Bronchial epithelial cell (primary cell): ENCODE measurements at regions not wholly inside any gene's neighbourhood (a gene's known extent, or its start where the extent isn't known, plus 50 kb on each side); places are given as distances from the start of the nearest gene placed in this dataset.

Experiments used
- DNase-seq: peaks from one replicate; pipeline ENCODE4 v3.0.0-alpha.2; 2010; ENCODE audit warnings: low read depth
- FAIRE-seq: peaks from 2 replicates; lab custom pipeline; 2011; peaks lifted over from hg19 to GRCh38; lab: Jason Lieb, UNC
- H3K27me3 ChIP-seq: 2 replicates; pipeline ENCODE4 v1.5.1; 2011; ENCODE audit warnings: low read length; ENCODE audit not compliant: control insufficient read depth, insufficient read depth
- H3K36me3 ChIP-seq: 2 replicates; pipeline ENCODE4 v1.5.1; 2011; ENCODE audit warnings: low read length; ENCODE audit not compliant: control insufficient read depth, insufficient read depth
- H3K4me3 ChIP-seq: 2 replicates; pipeline ENCODE4 v1.5.1; 2011; ENCODE audit warnings: mild to moderate bottlenecking, low read depth, low read length, control low read depth
- CTCF ChIP-seq: IDR thresholded peaks from 2 replicates; pipeline ENCODE4 v1.5.1; 2011; ENCODE audit warnings: mild to moderate bottlenecking, moderate library complexity, low read length, control low read depth, inconsistent platforms; ENCODE audit not compliant: insufficient read depth, severe bottlenecking

- no peak overlapping the region for H3K4me3 ChIP-seq
- FAIRE-seq (no peak), DNase-seq (no peak)
- H3K27me3 ChIP-seq = no peaks in the 10 kb centered on the region
- H3K36me3 ChIP-seq = no peaks in the 10 kb centered on the region
- no peak for TF ChIP-seq CTCF
Observed at GRCh38 chr6:92024110-92024509, 1395.2 kb downstream of the EPHA7 start.

GRCh38 chr6:92023410-92023966 lies 1395.9 kb downstream of the EPHA7 start:
- FAIRE-seq = no peak
- Histone ChIP-seq H3K36me3 (no peaks in the 10 kb centered on the region), H3K4me3 (no peak overlapping the region), H3K27me3 (no peaks in the 10 kb centered on the region)
- no peak for DNase-seq
- TF ChIP-seq CTCF = no peak

- DNase-seq (no peak), FAIRE-seq (no peak)
- no peaks in the 10 kb centered on the region for H3K36me3 ChIP-seq
- H3K27me3 ChIP-seq = no peaks in the 10 kb centered on the region
- no peak overlapping the region for H3K4me3 ChIP-seq
- TF ChIP-seq CTCF = no peak
Observed at GRCh38 chr6:92011681-92012245, 1407.6 kb downstream of the EPHA7 start.

GRCh38 chr6:92008757-92009502 lies 1410.4 kb downstream of the EPHA7 start:
- Histone ChIP-seq H3K36me3 (no peaks in the 10 kb centered on the region), H3K4me3 (no peak overlapping the region), H3K27me3 (no peaks in the 10 kb centered on the region)
- FAIRE-seq = no peak
- DNase-seq = no peak
- TF ChIP-seq CTCF = no peak

GRCh38 chr6:92000112-92000511 lies 1413.2 kb upstream of the MAP3K7 start:
- DNase-seq (no peak), FAIRE-seq (no peak)
- Histone ChIP-seq H3K4me3 (no peak overlapping the region), H3K27me3 (no peaks in the 10 kb centered on the region), H3K36me3 (no peaks in the 10 kb centered on the region)
- TF ChIP-seq CTCF = no peak

- Histone ChIP-seq H3K4me3 (no peak overlapping the region), H3K36me3 (no peaks in the 10 kb centered on the region), H3K27me3 (no peaks in the 10 kb centered on the region)
- no peak for DNase-seq
- no peak for FAIRE-seq
- no peak for TF ChIP-seq CTCF
Observed at GRCh38 chr6:91994787-91995186, 1407.9 kb upstream of the MAP3K7 start.
